Suprapubic skin (tissue), 4 donors: ENCODE measurements at regions not wholly inside any gene's neighbourhood (a gene's known extent, or its start where the extent isn't known, plus 50 kb on each side); places are given as distances from the start of the nearest gene placed in this dataset.

Experiments
- DNase-seq, 2 donors: peaks; one replicate each; pipeline ENCODE4 v3.0.0-alpha.2; 2019; ENCODE audit warnings: low spot score in 2 of 2
- H3K27ac ChIP-seq: fragments of 200-600 bp; sonication (generic); one replicate; pipeline ENCODE4 v1.5.1; 2019
- H3K27me3 ChIP-seq: fragments of 200-600 bp; sonication (generic); one replicate; pipeline ENCODE4 v1.5.1; 2019
- H3K36me3 ChIP-seq: fragments of 200-600 bp; sonication (generic); one replicate; pipeline ENCODE4 v1.5.1; 2019
- H3K4me1 ChIP-seq: fragments of 200-600 bp; sonication (generic); one replicate; pipeline ENCODE4 v1.5.1; 2019
- H3K4me3 ChIP-seq: fragments of 200-600 bp; sonication (generic); one replicate; pipeline ENCODE4 v1.5.1; 2019; ENCODE audit warnings: mild to moderate bottlenecking
- H3K9me3 ChIP-seq: fragments of 200-600 bp; sonication (generic); one replicate; pipeline ENCODE4 v1.5.1; 2019
- EP300 ChIP-seq: sonication (generic); formaldehyde crosslinking; IDR thresholded peaks from one replicate; pipeline ENCODE4 v1.6.1; 2017; ENCODE audit warnings: antibody characterized with exemption
- POLR2A ChIP-seq, 2 donors: fragments of 450-650 bp; IDR thresholded peaks; one replicate each; pipeline ENCODE4 v1.6.1; 2017; ENCODE audit warnings: antibody characterized with exemption in 2 of 2, mild to moderate bottlenecking in 2 of 2, moderate library complexity in 2 of 2
- POLR2AphosphoS5 ChIP-seq, 3 donors: sonication (generic); formaldehyde crosslinking; IDR thresholded peaks; one replicate each; pipeline ENCODE4 v1.6.1; 2017; ENCODE audit warnings: antibody characterized with exemption in 3 of 3
- WGBS: methylation state at CpG from one replicate; pipeline ENCODE4 v1.1.5; 2018; 5-methylcytosine and 5-hydroxymethylcytosine counted together
- TF ChIP-seq, protein P1 (sequence below), 2 donors: fragments of 200-600 bp in 1 of 2; fragments of 450-650 bp in 1 of 2; sonication (generic) in 1 of 2; IDR thresholded peaks; one replicate each; pipeline ENCODE4 v1.5.1; 2016 to 2019; ENCODE audit warnings: antibody characterized with exemption in 2 of 2, mild to moderate bottlenecking in 1 of 2, moderate library complexity in 1 of 2

DNA sequence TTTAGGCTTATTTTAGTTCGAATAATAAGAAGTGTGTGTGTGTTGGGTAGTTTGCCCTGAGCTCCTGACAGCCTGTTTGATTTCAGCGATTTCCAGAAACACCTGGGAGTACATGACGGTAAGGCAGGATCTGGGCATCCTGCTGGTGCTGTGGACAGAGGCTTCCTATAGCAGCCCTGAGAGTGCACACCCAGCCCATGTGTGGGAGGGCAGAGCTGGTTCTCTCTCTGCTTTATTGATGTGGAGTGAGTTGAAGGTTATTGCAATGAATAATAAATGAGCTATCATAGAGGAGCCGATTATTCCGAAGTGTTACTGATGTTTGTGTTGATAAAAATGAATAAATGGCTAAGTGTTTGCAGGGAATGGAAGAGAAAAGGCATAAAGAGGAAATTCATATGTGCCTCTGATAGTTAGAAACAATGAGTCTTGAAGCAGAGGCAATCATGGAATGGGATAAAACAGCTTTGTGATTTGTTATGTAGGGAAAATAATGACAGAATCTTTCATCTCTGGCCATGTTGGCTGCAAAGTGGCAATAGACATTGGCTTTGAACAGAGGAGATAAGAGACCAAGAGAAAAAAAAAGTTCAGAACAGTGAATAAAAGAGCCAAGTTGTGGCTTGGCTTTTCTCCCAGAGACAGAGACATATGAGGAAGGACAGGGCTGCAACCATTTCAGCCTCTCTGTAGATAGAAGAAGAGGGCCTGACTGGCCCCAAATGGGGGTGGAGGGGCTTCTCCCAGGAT is 166.2 kb upstream of the CHD6 start:
- no peak for DNase-seq
- 44% methylated on average over 4 of the region's 5 CpGs for WGBS
- H3K9me3 ChIP-seq = no peaks in the 10 kb centered on the region
- no peaks in the 10 kb centered on the region for H3K4me1 ChIP-seq
- H3K36me3 ChIP-seq = no peaks in the 10 kb centered on the region
- H3K4me3 ChIP-seq = no peak overlapping the region
- H3K27me3 ChIP-seq = peaks cover 4% of the 10 kb centered on the region
- no peak overlapping the region for H3K27ac ChIP-seq
- TF ChIP-seq POLR2AphosphoS5 (IDR thresholded peaks at IDR 0.05) (no peak), POLR2A (IDR thresholded peaks at IDR 0.05) (no peak), EP300 (no peak)
- TF ChIP-seq, protein P1, sequence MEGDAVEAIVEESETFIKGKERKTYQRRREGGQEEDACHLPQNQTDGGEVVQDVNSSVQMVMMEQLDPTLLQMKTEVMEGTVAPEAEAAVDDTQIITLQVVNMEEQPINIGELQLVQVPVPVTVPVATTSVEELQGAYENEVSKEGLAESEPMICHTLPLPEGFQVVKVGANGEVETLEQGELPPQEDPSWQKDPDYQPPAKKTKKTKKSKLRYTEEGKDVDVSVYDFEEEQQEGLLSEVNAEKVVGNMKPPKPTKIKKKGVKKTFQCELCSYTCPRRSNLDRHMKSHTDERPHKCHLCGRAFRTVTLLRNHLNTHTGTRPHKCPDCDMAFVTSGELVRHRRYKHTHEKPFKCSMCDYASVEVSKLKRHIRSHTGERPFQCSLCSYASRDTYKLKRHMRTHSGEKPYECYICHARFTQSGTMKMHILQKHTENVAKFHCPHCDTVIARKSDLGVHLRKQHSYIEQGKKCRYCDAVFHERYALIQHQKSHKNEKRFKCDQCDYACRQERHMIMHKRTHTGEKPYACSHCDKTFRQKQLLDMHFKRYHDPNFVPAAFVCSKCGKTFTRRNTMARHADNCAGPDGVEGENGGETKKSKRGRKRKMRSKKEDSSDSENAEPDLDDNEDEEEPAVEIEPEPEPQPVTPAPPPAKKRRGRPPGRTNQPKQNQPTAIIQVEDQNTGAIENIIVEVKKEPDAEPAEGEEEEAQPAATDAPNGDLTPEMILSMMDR (IDR thresholded peaks at IDR 0.05) = no peak

DNA sequence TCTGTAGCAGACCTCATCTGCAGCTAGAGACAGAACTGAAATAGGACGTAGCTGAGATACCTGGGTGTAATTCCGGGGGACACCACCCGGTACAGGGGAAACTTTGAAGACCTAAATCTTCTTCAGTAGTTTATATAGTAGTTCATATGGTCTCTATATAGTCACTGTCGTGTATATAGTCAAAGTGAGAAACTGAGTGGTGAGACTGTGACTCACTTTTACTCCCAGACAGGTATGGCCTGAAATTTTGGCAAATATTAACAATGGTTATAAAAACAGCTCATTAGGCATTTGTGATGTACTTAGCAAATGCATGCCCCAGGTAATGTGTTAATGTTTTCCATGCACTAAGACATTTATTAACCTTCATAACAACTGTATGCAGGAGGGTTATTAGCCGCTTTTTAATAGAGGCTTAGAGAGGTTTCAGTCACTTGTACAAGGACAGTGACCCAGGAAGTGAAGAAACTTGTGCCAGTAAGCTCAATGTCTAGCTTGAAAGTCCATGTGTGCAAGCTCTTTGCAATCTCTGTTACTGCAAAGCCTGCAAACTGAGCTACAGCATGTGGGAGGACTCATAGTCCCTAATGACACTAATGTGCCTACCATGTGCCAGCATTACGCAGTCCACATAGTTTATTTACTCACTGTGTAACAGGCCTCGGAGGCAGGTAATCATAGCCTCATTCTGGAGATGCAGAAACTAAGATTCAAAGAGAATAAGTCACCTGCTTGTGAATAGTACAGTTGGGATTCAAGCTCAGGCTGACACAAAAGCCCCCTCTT is 165.4 kb upstream of the CHD6 start:
- no peaks in the 10 kb centered on the region for H3K9me3 ChIP-seq
- H3K4me1 ChIP-seq = no peaks in the 10 kb centered on the region
- no peak overlapping the region for H3K27ac ChIP-seq
- no peak for DNase-seq
- peaks cover 5% of the 10 kb centered on the region for H3K27me3 ChIP-seq
- 76% methylated on average over 7 of the region's 7 CpGs for WGBS
- no peak overlapping the region for H3K4me3 ChIP-seq
- no peaks in the 10 kb centered on the region for H3K36me3 ChIP-seq
- TF ChIP-seq, protein P1 (IDR thresholded peaks at IDR 0.05) = no peak
- TF ChIP-seq POLR2AphosphoS5 (IDR thresholded peaks at IDR 0.05) (no peak), POLR2A (IDR thresholded peaks at IDR 0.05) (no peak), EP300 (no peak)

DNA sequence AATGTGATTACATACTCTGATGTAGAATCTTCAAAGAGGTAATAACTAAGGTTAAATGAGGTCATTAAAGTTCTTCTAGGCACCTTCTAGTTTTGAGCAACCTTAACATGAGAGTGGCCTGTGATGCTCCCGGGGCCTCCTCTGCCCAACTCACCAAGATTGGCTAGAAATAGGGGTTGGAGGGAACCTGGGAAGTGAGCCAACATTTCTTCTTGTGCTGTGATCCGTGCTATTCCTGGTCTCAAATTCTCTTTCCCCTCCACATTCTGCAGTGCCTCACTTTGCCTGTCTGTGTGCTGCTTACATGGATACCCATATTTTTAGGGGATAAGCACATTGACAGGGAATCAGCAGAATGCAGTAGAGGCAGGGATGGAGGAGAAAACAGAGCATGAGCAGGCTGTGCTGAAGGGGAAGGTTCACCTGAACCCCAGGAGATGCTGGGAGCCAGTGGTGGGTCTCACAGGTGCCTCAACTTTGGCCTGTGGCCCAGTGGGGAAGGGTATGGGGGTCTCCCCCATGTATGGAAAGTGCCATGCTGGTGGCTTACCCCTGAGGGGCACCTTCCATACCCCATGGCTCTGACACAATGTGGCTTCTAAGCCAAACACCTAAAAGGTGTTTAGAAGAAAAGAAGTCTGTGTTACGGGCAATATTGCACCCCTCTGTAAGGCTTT is 164.7 kb upstream of the CHD6 start:
- no peak overlapping the region for H3K4me3 ChIP-seq
- no peak overlapping the region for H3K27ac ChIP-seq
- WGBS = 79% methylated on average over 3 of the region's 3 CpGs
- H3K27me3 ChIP-seq = peaks cover 5% of the 10 kb centered on the region
- H3K36me3 ChIP-seq = no peaks in the 10 kb centered on the region
- no peak for DNase-seq
- TF ChIP-seq POLR2A (IDR thresholded peaks at IDR 0.05) = no peak
- no peak for TF ChIP-seq POLR2AphosphoS5 (IDR thresholded peaks at IDR 0.05)
- no peak for TF ChIP-seq EP300
- TF ChIP-seq, protein P1 (IDR thresholded peaks at IDR 0.05) = no peak
- no peaks in the 10 kb centered on the region for H3K9me3 ChIP-seq
- no peaks in the 10 kb centered on the region for H3K4me1 ChIP-seq

DNA sequence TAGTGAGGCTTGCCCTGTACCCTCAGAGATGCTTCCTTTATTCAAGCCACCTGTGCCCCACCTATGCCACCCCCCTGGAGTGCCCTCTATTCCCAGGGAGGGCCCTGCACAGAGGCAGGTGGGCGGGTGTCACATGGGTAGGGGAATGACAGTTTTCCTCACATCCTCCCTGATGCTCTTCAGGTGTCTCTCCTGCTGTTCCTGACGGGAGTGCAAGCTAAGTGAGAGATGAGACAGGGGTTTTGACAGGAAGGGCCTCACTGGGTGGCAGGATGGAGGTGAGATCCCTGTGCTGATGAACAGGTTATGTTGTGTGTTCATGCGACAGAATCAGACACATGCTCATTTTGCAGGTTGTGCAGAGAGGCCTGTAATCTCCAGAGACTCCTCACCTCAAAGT is 164.1 kb upstream of the CHD6 start:
- WGBS = 93% methylated on average over 2 of the region's 3 CpGs
- no peak overlapping the region for H3K4me3 ChIP-seq
- H3K27ac ChIP-seq = no peak overlapping the region
- DNase-seq = no peak
- no peaks in the 10 kb centered on the region for H3K36me3 ChIP-seq
- H3K4me1 ChIP-seq = no peaks in the 10 kb centered on the region
- peaks cover 5% of the 10 kb centered on the region for H3K27me3 ChIP-seq
- H3K9me3 ChIP-seq = no peaks in the 10 kb centered on the region
- TF ChIP-seq POLR2AphosphoS5 (IDR thresholded peaks at IDR 0.05) (no peak), EP300 (no peak), POLR2A (IDR thresholded peaks at IDR 0.05) (no peak)
- TF ChIP-seq, protein P1 (IDR thresholded peaks at IDR 0.05) = no peak

DNA sequence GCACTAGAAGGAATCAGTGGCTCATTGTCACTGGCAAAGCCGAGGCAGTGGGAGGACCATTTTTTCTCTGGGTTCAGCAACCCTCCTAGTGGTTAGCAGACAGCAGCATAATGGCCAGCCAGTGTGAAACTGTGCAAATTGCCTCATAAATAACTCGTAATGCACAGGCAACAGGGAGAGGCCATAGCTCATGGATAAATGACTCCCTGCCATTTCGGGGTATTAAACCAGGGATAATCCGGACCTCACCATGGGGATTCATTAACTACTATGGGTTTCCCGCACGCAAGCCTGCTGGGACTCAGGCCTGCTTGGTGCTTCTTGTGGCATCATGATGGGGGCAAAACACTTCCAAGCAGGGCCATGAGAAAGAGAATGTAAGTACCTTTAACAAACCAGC is 158.2 kb upstream of the CHD6 start:
- H3K27me3 ChIP-seq = peaks cover 33% of the 10 kb centered on the region
- 77% methylated on average over 6 of the region's 6 CpGs for WGBS
- no peak for DNase-seq

More for the DNA sequence above, 158.2 kb upstream of the CHD6 start:
- Histone ChIP-seq H3K4me1 (no peaks in the 10 kb centered on the region), H3K36me3 (no peaks in the 10 kb centered on the region), H3K9me3 (no peaks in the 10 kb centered on the region), H3K4me3 (no peak overlapping the region), H3K27ac (no peak overlapping the region)
- no peak for TF ChIP-seq POLR2A (IDR thresholded peaks at IDR 0.05)
- TF ChIP-seq POLR2AphosphoS5 (IDR thresholded peaks at IDR 0.05) = no peak
- TF ChIP-seq EP300 = no peak
- TF ChIP-seq, protein P1 (IDR thresholded peaks at IDR 0.05) = no peak
